ENCODE measurements at regions not wholly inside any gene's neighbourhood (a gene's known extent, or its start where the extent isn't known, plus 50 kb on each side); places are given as distances from the start of the nearest gene placed in this dataset.

- Mint-ChIP-seq H3K27ac (no peak overlapping the region), H3K36me3 (ENCODE audit: low read depth) (no peaks in the 10 kb centered on the region), H3K27me3 (peaks cover 12% of the 10 kb centered on the region), H3K9me3 (no peaks in the 10 kb centered on the region), H3K4me3 (no peak overlapping the region), H3K4me1 (no peaks in the 10 kb centered on the region)
- DNase-seq, result no peak
- POLR2A ChIA-PET, result no interaction called here
- CTCF ChIA-PET, result interaction anchor here (1.0 kb wide), 1 partner anchor 9 kb away, joined by 3 read pairs; no protein-coding TSS in a partner anchor
- no peak for ATAC-seq (ENCODE audit: low read depth)
- intact Hi-C loops (cut with micrococcal nuclease), result no loop called here
- TF ChIP-seq CTCF (IDR thresholded peaks at IDR 0.05), result no peak
Measured at GRCh38 chr16:80319181-80319580, 221.6 kb upstream of the DYNLRB2 start.

- ChIA-PET CTCF (interaction anchor here (1.0 kb wide), 1 partner anchor 8 kb away, joined by 3 read pairs; no protein-coding TSS in a partner anchor), POLR2A (no interaction called here)
- Mint-ChIP-seq H3K27ac (no peak overlapping the region), H3K27me3 (peaks cover 16% of the 10 kb centered on the region), H3K36me3 (ENCODE audit: low read depth) (no peaks in the 10 kb centered on the region), H3K9me3 (no peaks in the 10 kb centered on the region), H3K4me3 (no peak overlapping the region), H3K4me1 (no peaks in the 10 kb centered on the region)
- intact Hi-C loops (cut with micrococcal nuclease), result no loop called here
- ATAC-seq (ENCODE audit: low read depth) (no peak), DNase-seq (no peak)
- TF ChIP-seq CTCF (IDR thresholded peaks at IDR 0.05), result no peak
Measured at GRCh38 chr16:80318107-80318506, 222.7 kb upstream of the DYNLRB2 start.

- Mint-ChIP-seq H3K9me3 (no peaks in the 10 kb centered on the region), H3K27me3 (peaks cover 17% of the 10 kb centered on the region), H3K36me3 (ENCODE audit: low read depth) (no peaks in the 10 kb centered on the region), H3K4me3 (no peak overlapping the region), H3K4me1 (no peaks in the 10 kb centered on the region), H3K27ac (no peak overlapping the region)
- no peak for TF ChIP-seq CTCF (IDR thresholded peaks at IDR 0.05)
- intact Hi-C loops (cut with micrococcal nuclease), result no loop called here
- ChIA-PET POLR2A (no interaction called here), CTCF (no interaction called here)
- no peak for ATAC-seq (ENCODE audit: low read depth)
- no peak for DNase-seq
Measured at GRCh38 chr16:80317599-80318037, 223.2 kb upstream of the DYNLRB2 start.

- intact Hi-C loops (cut with micrococcal nuclease), result no loop called here
- ChIA-PET CTCF (no interaction called here), POLR2A (no interaction called here)
- ATAC-seq (ENCODE audit: low read depth) (no peak), DNase-seq (no peak)
- Mint-ChIP-seq H3K4me1 (no peaks in the 10 kb centered on the region), H3K27me3 (peaks cover 17% of the 10 kb centered on the region), H3K27ac (no peak overlapping the region), H3K9me3 (no peaks in the 10 kb centered on the region), H3K4me3 (no peak overlapping the region), H3K36me3 (ENCODE audit: low read depth) (no peaks in the 10 kb centered on the region)
- TF ChIP-seq CTCF (IDR thresholded peaks at IDR 0.05), result no peak
Measured at GRCh38 chr16:80317116-80317515, 223.7 kb upstream of the DYNLRB2 start.

- H3K27me3 Mint-ChIP-seq, result peaks cover 13% of the 10 kb centered on the region
- DNase-seq (no peak), ATAC-seq (ENCODE audit: low read depth) (no peak)
- H3K36me3 Mint-ChIP-seq (ENCODE audit: low read depth), result no peaks in the 10 kb centered on the region
- ChIA-PET CTCF (no interaction called here), POLR2A (no interaction called here)
- TF ChIP-seq CTCF (IDR thresholded peaks at IDR 0.05), result no peak
- peaks cover 3% of the 10 kb centered on the region for H3K9me3 Mint-ChIP-seq
- H3K27ac Mint-ChIP-seq, result no peak overlapping the region
- no peaks in the 10 kb centered on the region for H3K4me1 Mint-ChIP-seq
- no peak overlapping the region for H3K4me3 Mint-ChIP-seq
- intact Hi-C loops (cut with micrococcal nuclease), result no loop called here
Measured at GRCh38 chr16:80314042-80314441, 226.8 kb upstream of the DYNLRB2 start.
